Parathyroid adenoma (tissue), 2 donors: ENCODE measurements at regions not wholly inside any gene's neighbourhood (a gene's known extent, or its start where the extent isn't known, plus 50 kb on each side); places are given as distances from the start of the nearest gene placed in this dataset.

Source experiments
- H2AFZ ChIP-seq: fragments of 300-600 bp; sonication (generic); one replicate; pipeline ENCODE4 v1.7.0; 2017; ENCODE audit warnings: antibody characterized with exemption, mild to moderate bottlenecking
- H3K27ac ChIP-seq: fragments of 300-600 bp; sonication (generic); one replicate; pipeline ENCODE4 v1.7.0; 2017
- H3K27me3 ChIP-seq: fragments of 300-600 bp; sonication (generic); one replicate; pipeline ENCODE4 v1.7.0; 2017; ENCODE audit warnings: low read length; ENCODE audit not compliant: control insufficient read depth, insufficient read depth
- H3K36me3 ChIP-seq: fragments of 300-600 bp; sonication (generic); one replicate; pipeline ENCODE4 v1.7.0; 2017; ENCODE audit warnings: low read length; ENCODE audit not compliant: control insufficient read depth, insufficient read depth
- H3K4me1 ChIP-seq: fragments of 300-600 bp; sonication (generic); one replicate; pipeline ENCODE4 v1.7.0; 2017; ENCODE audit warnings: control low read depth
- H3K4me2 ChIP-seq: fragments of 300-600 bp; sonication (generic); one replicate; pipeline ENCODE4 v1.7.0; 2017; ENCODE audit warnings: low read length
- H3K4me3 ChIP-seq: fragments of 300-600 bp; sonication (generic); one replicate; pipeline ENCODE4 v1.7.0; 2017; ENCODE audit warnings: low read depth, low read length
- H3K79me2 ChIP-seq: fragments of 300-600 bp; sonication (generic); one replicate; pipeline ENCODE4 v1.7.0; 2017; ENCODE audit warnings: control low read depth
- H3K9ac ChIP-seq: fragments of 300-600 bp; sonication (generic); one replicate; pipeline ENCODE4 v1.7.0; 2017; ENCODE audit warnings: mild to moderate bottlenecking
- H3K9me3 ChIP-seq: fragments of 300-600 bp; sonication (generic); one replicate; pipeline ENCODE4 v1.7.0; 2017; ENCODE audit warnings: low read length; ENCODE audit not compliant: control insufficient read depth
- CTCF ChIP-seq: fragments of 300-600 bp; sonication (generic); IDR thresholded peaks from one replicate; pipeline ENCODE4 v1.7.0; 2017; ENCODE audit warnings: antibody characterized with exemption, mild to moderate bottlenecking
- donor health status: primary hyperparathyroidism.

DNA sequence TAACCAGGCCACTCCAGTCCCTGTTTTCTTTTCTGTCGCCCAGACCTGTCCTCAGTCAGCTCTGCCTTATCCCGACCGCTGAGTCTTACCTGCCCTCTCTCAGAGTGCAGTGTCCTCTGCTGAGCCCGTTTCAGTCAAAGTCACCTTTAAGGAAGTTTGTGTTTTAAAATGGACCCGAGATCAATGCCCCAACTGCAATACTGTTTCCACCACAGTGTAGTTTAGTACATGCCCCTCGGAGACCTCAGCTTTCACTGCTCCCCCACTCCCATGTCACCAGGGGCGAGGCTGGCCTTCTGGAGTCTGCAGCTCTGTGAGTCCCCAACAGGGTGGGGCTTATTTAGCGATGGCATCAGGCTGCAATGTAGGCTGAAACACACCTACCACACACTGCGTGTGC is 248.4 kb upstream of the TSHZ3 start:
- Histone ChIP-seq H3K36me3 (no peaks in the 10 kb centered on the region), H2AFZ (no peak overlapping the region), H3K4me3 (no peak overlapping the region), H3K27me3 (no peaks in the 10 kb centered on the region), H3K4me1 (no peaks in the 10 kb centered on the region), H3K9ac (no peak overlapping the region), H3K9me3 (no peaks in the 10 kb centered on the region), H3K27ac (no peak overlapping the region), H3K4me2 (no peak overlapping the region), H3K79me2 (no peaks in the 10 kb centered on the region)
- TF ChIP-seq CTCF = no peak

DNA sequence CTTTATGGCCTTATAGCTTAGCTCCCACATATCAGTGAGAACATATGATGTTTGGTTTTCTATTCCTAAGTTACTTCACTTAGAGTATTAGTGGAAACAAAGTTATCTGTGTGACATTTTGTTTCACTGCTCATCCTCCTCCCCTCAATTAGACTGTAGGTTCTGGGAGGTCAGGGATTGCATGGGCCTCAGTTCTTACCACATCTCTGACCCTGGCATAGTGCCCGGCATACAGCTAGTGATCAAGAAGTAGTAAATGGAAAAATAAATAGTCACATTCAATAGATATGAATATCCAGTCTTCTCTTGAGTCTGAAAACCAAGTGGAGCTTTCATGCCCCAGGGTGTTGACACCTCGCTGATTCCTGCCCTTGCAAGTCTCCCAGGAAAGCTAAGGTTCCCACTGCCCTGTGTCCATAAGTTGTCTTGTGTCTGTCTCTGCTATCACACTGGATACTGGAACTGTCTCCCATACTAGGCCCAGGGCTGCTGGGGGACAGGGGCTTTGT is 249.5 kb upstream of the TSHZ3 start:
- TF ChIP-seq CTCF = no peak
- H3K27me3 ChIP-seq = no peaks in the 10 kb centered on the region
- no peak overlapping the region for H3K4me2 ChIP-seq
- H3K27ac ChIP-seq = no peak overlapping the region
- no peaks in the 10 kb centered on the region for H3K4me1 ChIP-seq
- no peak overlapping the region for H3K9ac ChIP-seq
- H3K79me2 ChIP-seq = no peaks in the 10 kb centered on the region
- no peaks in the 10 kb centered on the region for H3K9me3 ChIP-seq
- no peak overlapping the region for H3K4me3 ChIP-seq
- no peaks in the 10 kb centered on the region for H3K36me3 ChIP-seq
- no peak overlapping the region for H2AFZ ChIP-seq

- no peak for TF ChIP-seq CTCF
- Histone ChIP-seq H3K27ac (no peak overlapping the region), H3K79me2 (no peaks in the 10 kb centered on the region), H3K4me1 (no peaks in the 10 kb centered on the region), H3K27me3 (no peaks in the 10 kb centered on the region), H3K4me3 (no peak overlapping the region), H3K9me3 (no peaks in the 10 kb centered on the region), H2AFZ (no peak overlapping the region), H3K9ac (no peak overlapping the region), H3K4me2 (no peak overlapping the region), H3K36me3 (no peaks in the 10 kb centered on the region)
Observed at GRCh38 chr19:31600731-31601295, 251.6 kb upstream of the TSHZ3 start.

- H3K9ac ChIP-seq = no peak overlapping the region
- no peak for TF ChIP-seq CTCF
- H3K27me3 ChIP-seq = no peaks in the 10 kb centered on the region
- H2AFZ ChIP-seq = no peak overlapping the region
- H3K27ac ChIP-seq = no peak overlapping the region
- no peaks in the 10 kb centered on the region for H3K9me3 ChIP-seq
- H3K36me3 ChIP-seq = no peaks in the 10 kb centered on the region
- no peaks in the 10 kb centered on the region for H3K4me1 ChIP-seq
- H3K4me3 ChIP-seq = no peak overlapping the region
- H3K4me2 ChIP-seq = no peak overlapping the region
- H3K79me2 ChIP-seq = no peaks in the 10 kb centered on the region
Observed at GRCh38 chr19:31601855-31602254, 252.6 kb upstream of the TSHZ3 start.

GRCh38 chr19:31602548-31602947 is 253.3 kb upstream of the TSHZ3 start:
- H3K4me1 ChIP-seq = no peaks in the 10 kb centered on the region
- no peak overlapping the region for H2AFZ ChIP-seq
- no peaks in the 10 kb centered on the region for H3K9me3 ChIP-seq
- H3K27ac ChIP-seq = no peak overlapping the region
- H3K79me2 ChIP-seq = no peaks in the 10 kb centered on the region
- H3K27me3 ChIP-seq = no peaks in the 10 kb centered on the region
- no peak for TF ChIP-seq CTCF
- H3K36me3 ChIP-seq = no peaks in the 10 kb centered on the region
- H3K9ac ChIP-seq = no peak overlapping the region
- no peak overlapping the region for H3K4me2 ChIP-seq
- H3K4me3 ChIP-seq = no peak overlapping the region
